HG03520 (cell line): ENCODE measurements at regions not wholly inside any gene's neighbourhood (a gene's known extent, or its start where the extent isn't known, plus 50 kb on each side); places are given as distances from the start of the nearest gene placed in this dataset.
"Not testable (repeated sequence)": the region's sequence is repeated elsewhere in the genome, so short reads cannot be mapped to it uniquely, and the experiment has no call there.

Source experiments
- ATAC-seq: cut with Tn5 transposase; IDR thresholded peaks from one replicate; pipeline ENCODE4 v1.9.1; 2021; ENCODE audit warnings: mild to moderate bottlenecking, moderate library complexity; ENCODE audit not compliant: unreplicated experiment

DNA sequence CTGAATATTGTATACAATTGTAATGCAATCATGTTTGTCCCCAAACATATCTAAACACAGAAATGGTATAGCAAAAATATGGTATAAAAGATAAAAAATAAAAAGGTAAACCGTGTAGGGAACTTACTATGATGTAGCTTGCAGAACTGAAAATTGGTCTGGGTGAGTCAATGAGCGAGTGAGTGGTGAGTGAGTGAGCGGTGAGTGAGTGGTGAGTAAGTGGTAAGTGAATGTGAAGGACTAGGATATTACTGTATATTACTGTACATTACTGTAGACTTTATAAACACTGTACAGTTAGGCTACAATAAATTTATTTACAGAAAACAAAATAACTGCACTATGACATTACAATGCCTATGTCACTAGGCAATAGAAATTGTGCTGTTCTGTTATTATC, 1163.2 kb upstream of the SORCS1 start:
- no peak for ATAC-seq

DNA sequence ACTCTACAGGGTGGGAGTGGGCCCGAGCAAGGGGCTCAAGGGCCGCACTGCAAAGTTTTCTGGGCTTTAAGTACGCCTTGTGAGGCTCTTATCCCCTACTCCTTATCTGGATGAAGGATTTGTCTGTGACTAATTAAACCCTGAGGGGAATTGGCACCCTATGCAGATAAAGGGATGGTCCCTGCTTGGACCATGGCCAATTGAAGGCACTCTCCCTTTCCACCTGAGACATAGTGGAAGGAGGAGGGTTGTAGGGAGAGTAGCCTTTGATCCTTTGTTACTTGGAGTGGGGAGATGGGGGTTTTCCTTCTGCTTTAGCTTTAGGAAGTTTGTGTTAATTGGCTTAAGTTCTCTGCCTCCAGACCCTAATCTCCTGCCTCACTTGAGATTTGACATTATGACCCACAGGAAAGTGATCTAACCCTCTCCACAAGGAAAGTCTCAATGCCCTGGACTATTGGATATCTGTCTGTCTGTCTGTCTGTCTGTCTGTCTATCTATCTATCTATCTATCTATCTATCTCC, 1158.8 kb upstream of the SORCS1 start:
- ATAC-seq, result no peak

- no peak for ATAC-seq
These were observed 1155.1 kb upstream of the SORCS1 start for GRCh38 chr10:108319434-108320222.

- not testable (repeated sequence) for ATAC-seq
These were observed 1151.1 kb upstream of the SORCS1 start for GRCh38 chr10:108315636-108316035.

DNA sequence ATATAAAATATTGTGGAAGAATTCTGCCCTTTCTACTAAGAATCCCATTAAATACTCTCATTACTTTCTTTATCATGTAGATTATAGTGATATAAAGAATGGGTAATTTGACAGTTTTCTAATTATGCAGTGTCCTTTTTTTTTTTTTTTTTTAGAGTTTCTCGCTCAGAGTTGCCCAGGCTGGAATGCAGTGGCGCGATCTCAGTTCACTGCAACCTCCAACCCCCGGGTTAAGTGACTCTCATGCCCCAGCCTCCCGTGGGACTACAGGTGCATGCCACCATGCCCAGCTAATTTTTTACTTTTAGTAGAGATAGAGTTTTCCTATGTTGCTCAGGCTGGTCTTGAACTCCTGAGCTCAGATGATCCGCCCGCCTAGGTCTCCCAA, 1143.4 kb upstream of the SORCS1 start:
- no peak for ATAC-seq

GRCh38 chr10:108307250-108307924, 1142.9 kb upstream of the SORCS1 start:
- no peak for ATAC-seq

GRCh38 chr10:108303149-108303548, 1138.6 kb upstream of the SORCS1 start:
- ATAC-seq, result no peak

- ATAC-seq, result no peak
These were observed 1136.5 kb upstream of the SORCS1 start for GRCh38 chr10:108301002-108301401.

DNA sequence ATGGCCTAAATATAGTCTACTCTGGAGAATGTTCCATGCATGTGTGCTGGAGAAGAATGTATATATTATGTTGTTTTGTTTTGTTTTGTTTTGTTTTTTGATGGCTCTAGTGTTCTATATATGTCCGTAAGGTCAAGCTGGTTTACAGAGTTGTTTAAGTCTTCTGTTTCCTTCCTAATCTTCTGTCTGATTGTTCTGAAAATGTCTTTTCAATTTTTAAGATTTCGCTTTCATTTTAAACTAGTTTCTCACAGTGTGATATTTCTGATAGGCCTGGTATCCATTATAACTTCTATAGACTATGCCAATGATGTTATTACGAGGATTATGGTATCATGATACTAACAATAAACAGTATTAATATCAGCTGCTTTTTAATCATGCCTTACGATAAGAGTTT, 1126.3 kb upstream of the SORCS1 start:
- no peak for ATAC-seq

DNA sequence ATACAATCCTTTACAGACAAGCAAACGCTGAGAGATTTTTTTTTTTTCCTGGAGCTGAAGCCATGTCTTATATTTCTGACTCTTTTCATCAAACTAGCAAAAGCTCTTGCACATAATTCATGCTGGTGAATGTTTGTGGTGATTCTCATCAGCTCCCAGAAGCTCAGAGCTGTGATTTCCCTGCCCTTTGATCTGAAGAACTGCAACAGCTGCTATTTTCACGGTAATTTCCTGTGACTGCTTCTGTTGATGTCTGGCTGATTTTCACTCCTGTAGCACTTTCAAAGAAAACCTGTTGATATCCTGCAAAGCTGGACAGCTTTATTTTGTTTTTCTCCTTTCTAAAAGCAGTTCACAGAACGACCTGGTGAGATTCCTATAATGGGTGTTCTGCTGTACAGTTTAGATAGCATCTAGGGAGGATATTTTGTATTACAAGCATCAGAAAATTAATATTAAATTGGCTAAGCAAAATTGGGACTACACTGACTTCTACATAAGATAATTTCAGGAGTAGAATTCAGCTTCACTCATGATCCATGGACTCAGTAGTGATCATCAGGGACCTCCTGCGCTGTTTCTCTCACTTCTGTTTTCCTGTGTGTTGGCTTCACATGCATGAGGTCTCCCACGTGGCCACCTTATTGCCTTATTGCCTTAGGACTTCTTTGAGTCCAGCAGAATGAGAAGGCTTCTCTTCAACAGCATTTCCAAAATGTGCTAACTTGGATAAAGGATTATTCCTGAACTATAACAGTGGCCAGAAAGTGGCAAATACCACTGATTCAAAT, 1111.6 kb upstream of the SORCS1 start:
- ATAC-seq, result no peak

DNA sequence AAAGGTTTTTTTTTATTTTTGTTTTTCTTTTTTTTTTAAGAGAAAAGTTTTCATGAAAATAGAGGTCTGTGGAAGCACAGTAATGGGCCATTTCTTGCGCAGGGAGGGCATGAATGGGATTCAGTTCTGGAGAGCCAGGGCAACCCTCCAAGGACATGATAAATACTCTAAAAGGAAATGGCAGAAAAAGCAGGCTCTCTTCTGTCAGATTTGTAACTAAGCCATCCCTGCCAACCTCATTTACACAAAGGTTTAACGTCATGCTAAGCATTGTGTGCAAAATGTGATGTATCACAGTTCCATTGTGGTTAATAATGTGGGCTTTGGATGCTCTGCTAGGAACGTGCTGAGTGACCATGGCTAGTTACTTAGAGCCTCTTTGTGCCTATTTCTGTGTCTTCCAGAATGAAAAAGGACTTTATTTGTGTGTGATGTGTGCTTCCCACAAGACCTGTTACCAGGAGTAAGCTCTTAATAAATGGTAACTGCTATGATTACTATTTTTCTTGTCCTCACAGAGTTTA, 1095.9 kb upstream of the SORCS1 start:
- ATAC-seq, result no peak

DNA sequence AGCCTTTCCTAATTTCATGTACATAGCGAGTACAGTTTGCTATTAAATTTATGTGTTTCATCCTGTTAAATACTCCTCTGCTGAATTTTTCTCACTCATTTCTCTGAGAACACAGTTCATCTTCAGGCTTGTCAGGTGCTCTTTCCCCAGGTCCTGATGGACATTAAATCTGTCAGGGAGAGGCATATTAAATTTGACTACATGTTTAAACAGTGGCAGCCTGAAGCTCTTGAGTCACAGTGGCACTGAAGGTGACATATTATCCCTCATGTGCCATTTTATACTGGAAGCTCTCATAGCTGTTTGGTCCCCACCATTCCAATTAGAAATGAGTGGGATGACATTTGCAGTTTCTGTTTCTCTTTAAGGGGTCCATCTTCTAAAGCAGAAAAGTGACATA, 1089.6 kb upstream of the SORCS1 start:
- no peak for ATAC-seq

DNA sequence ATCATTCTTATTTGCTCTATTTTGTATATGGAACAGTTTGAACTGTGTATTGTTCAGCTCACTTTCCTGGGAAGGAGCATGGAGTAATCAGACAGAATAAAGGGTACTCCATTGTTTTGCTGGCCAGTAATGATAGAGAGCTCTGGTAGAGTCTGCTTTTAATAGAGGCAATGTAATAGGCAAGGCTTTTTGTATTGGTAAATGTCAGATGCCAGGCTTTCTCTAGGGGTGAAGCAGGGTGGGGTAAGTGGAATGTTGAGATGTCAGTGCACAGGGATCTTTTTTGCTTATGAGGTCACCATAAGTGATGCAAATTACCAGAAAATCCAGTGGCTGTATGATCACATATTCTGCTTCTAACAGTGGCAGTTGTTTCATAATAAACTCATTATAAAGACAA, 1088.3 kb upstream of the SORCS1 start:
- no peak for ATAC-seq

- no peak for ATAC-seq
These were observed 1086.6 kb upstream of the SORCS1 start for GRCh38 chr10:108250936-108251620.

GRCh38 chr10:108249940-108250339, 1085.4 kb upstream of the SORCS1 start:
- ATAC-seq, result no peak

- ATAC-seq, result no peak
These were observed 1080.1 kb upstream of the SORCS1 start for GRCh38 chr10:108244443-108245228.

DNA sequence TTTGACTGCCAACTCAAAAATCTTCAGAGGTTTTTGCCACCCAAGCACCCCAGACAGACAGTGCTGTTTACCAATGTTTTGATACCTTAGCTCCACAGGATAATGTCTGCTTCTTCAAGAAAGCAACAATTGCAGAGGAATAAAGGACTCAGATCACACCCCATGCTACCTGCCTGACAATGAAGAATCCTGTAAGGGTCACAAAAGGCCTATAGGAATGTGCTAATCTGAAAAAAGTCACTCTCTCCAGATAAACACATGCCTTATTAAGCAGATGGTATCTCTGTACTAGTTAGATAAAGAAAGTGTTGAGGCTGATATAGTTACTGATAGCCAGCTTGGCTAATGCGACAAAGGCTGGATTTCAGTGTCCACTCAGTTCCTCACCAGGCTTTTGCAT, 1076.7 kb upstream of the SORCS1 start:
- ATAC-seq, result no peak

- ATAC-seq, result no peak
These were observed 1073.8 kb upstream of the SORCS1 start for GRCh38 chr10:108238261-108238660.

DNA sequence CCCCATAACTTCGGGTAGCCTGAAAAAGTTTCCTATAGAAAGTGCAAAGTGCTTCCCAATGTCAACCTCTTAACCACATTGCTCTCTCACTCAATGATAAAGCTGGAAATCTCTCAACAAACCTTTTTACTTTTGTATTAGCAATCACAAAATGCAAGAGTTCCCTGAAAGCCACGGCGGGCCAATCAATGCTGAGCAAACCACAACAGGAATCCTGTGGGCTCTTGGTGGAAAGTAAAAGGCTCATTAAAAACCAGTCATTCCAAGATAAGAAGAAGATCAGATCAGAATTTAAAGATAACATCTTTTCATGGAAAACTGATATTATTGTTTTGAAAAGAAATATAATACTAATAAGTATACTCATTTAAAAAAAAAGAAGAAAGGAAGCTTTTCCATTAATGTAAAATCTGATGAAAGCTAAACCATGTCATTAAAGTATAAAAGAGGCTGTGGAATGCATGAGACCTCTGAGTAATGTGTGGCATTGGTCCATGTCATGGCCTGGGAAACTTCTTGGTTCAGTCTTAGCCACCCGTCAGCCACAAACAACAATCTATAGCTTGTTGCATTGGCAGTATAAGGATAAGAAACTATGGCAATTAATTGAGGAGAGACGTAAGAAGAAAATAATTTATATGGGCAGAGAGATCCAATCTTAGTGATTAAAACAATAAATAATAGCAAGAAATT, 1066.1 kb upstream of the SORCS1 start:
- ATAC-seq, result no peak
